HCT116 (cell line): ENCODE measurements at regions not wholly inside any gene's neighbourhood (a gene's known extent, or its start where the extent isn't known, plus 50 kb on each side); places are given as distances from the start of the nearest gene placed in this dataset.
"Not testable (repeated sequence)": the region's sequence is repeated elsewhere in the genome, so short reads cannot be mapped to it uniquely, and the experiment has no call there.

Experiments
- ATAC-seq: fragments of 200-7000 bp; cut with Tn5 transposase; 2 replicates; pipeline ENCODE4 v1.9.1; 2020; ENCODE audit warnings: mild to moderate bottlenecking, moderate library complexity
- BruUV-seq: library from RNA; stranded (reverse); fragments of 400-500 nt; replicated peaks from 2 replicates; lab custom pipeline; 2021; lab: Mats Ljungman, UMichigan
- CTCF ChIA-PET: fragments of 300-600 bp; sonication (Branson Sonifier 250); formaldehyde crosslinking; loops from one replicate; lab custom pipeline; 2021; ENCODE audit warnings: antibody characterized with exemption; lab: Charles Lee
- POLR2A ChIA-PET: fragments of 300-600, 350-600 bp; sonication (Branson Sonifier 250); formaldehyde crosslinking; loops from one replicate; lab custom pipeline; 2021; ENCODE audit warnings: antibody characterized with exemption; lab: Charles Lee
- RAD21 ChIA-PET, 2 experiments: fragments of 300-600 bp; sonication (Branson Sonifier 250); formaldehyde crosslinking; loops; one replicate each; lab custom pipeline; 2023; ENCODE audit warnings: low total read pairs in 2 of 2; ENCODE audit not compliant: uncharacterized antibody in 2 of 2, unreplicated experiment in 2 of 2, low non-redundant PET in 1 of 2; lab: Charles Lee
- DNase-seq: peaks from one replicate; pipeline ENCODE4 v3.0.0-alpha.2; 2010; ENCODE audit warnings: low read depth, low spot score
- H2AFZ ChIP-seq: fragments of 200-600 bp; shearing (Covaris generic), sonication (generic); 2 replicates; pipeline ENCODE4 v1.6.1; 2017; ENCODE audit warnings: low read depth, mixed run types, mixed read lengths, antibody characterized with exemption, low read length; ENCODE audit not compliant: poor library complexity, severe bottlenecking
- H3K27ac ChIP-seq: 2 replicates; pipeline ENCODE4 v1.5.1; 2012; ENCODE audit warnings: low read depth, low read length
- H3K27me3 ChIP-seq: fragments of 200-600 bp; sonication (generic); 2 replicates; pipeline ENCODE4 v1.6.1; 2016; ENCODE audit warnings: mixed run types, low read length, mixed read lengths; ENCODE audit not compliant: insufficient read depth
- H3K36me3 ChIP-seq, 2 experiments: fragments of 200-500 bp in 1 of 2; fragments of 200-600 bp in 1 of 2; sonication (Bioruptor generic) in 1 of 2; sonication (generic) in 1 of 2; 2 replicates each; pipeline versions ENCODE4 v1.5.1 to v1.6.1; 2014 to 2016; ENCODE audit warnings: low read length in 2 of 2, inconsistent platforms in 1 of 2, mixed read lengths in 1 of 2, mixed run types in 1 of 2; ENCODE audit not compliant: insufficient read depth in 2 of 2, control insufficient read depth in 1 of 2
- H3K4me1 ChIP-seq, 2 experiments: fragments of 200-600 bp in 1 of 2; sonication (generic) in 1 of 2; 2 replicates each; pipeline versions ENCODE4 v1.5.1 to v1.6.1; 2012 to 2017; ENCODE audit warnings: low read length in 2 of 2, inconsistent platforms in 1 of 2, mild to moderate bottlenecking in 1 of 2, mixed read lengths in 1 of 2, mixed run types in 1 of 2, moderate library complexity in 1 of 2; ENCODE audit not compliant: insufficient read depth in 2 of 2, control insufficient read depth in 1 of 2
- H3K4me2 ChIP-seq: fragments of 200-600 bp; sonication (generic); 2 replicates; pipeline ENCODE4 v1.6.1; 2017; ENCODE audit warnings: mixed run types, low read length, mixed read lengths
- H3K4me3 ChIP-seq, 2 experiments: fragments of 200-600 bp in 1 of 2; sonication (generic) in 1 of 2; replicated peaks in 1 of 2; 2 replicates each; pipeline ENCODE4 v1.5.1; 2011 to 2016; ENCODE audit warnings: low read length in 2 of 2, control low read depth in 1 of 2, low read depth in 1 of 2, mild to moderate bottlenecking in 1 of 2, mixed read lengths in 1 of 2, mixed run types in 1 of 2
- H3K79me2 ChIP-seq: fragments of 200-600 bp; sonication (generic); 2 replicates; pipeline ENCODE4 v1.6.1; 2017; ENCODE audit warnings: mild to moderate bottlenecking, mixed run types, low read length, moderate library complexity, mixed read lengths; ENCODE audit not compliant: insufficient read depth
- H3K9ac ChIP-seq: fragments of 200-600 bp; sonication (generic); 2 replicates; pipeline ENCODE4 v1.6.1; 2016; ENCODE audit warnings: low read length, mixed read lengths
- H3K9me2 ChIP-seq: fragments of 200-600 bp; sonication (generic), shearing (Covaris generic); 2 replicates; pipeline ENCODE4 v1.6.1; 2017; ENCODE audit warnings: mixed run types, mild to moderate bottlenecking, moderate library complexity; ENCODE audit not compliant: insufficient read depth
- H3K9me3 ChIP-seq, 2 experiments: fragments of 200-500 bp in 1 of 2; fragments of 200-600 bp in 1 of 2; sonication (Bioruptor generic) in 1 of 2; sonication (generic) in 1 of 2; 2 replicates each; pipeline ENCODE4 v1.6.1; 2014 to 2017; ENCODE audit warnings: low read length in 2 of 2, mixed read lengths in 2 of 2, inconsistent platforms in 1 of 2, low read depth in 1 of 2, mild to moderate bottlenecking in 1 of 2, mixed run types in 1 of 2, moderate library complexity in 1 of 2; ENCODE audit not compliant: control insufficient read depth in 1 of 2, insufficient read depth in 1 of 2
- H4K20me1 ChIP-seq: fragments of 200-600 bp; sonication (generic), shearing (Covaris generic); 2 replicates; pipeline ENCODE4 v1.6.1; 2017; ENCODE audit warnings: mixed run types, mild to moderate bottlenecking, moderate library complexity; ENCODE audit not compliant: insufficient read depth
- CBX3 ChIP-seq: IDR thresholded peaks from 2 replicates; pipeline ENCODE4 v1.6.1; 2012; ENCODE audit warnings: low read depth
- CEBPB ChIP-seq: IDR thresholded peaks from 2 replicates; pipeline ENCODE4 v1.6.1; 2012; ENCODE audit warnings: low read depth
- ELF1 ChIP-seq: IDR thresholded peaks from 2 replicates; pipeline ENCODE4 v1.6.1; 2012; ENCODE audit warnings: low read depth, borderline replicate concordance
- EZH2phosphoT487 ChIP-seq: fragments of 200-600 bp; IDR thresholded peaks from 2 replicates; pipeline ENCODE4 v1.6.1; 2018; ENCODE audit warnings: antibody characterized with exemption, borderline replicate concordance
- JUND ChIP-seq: IDR thresholded peaks from 2 replicates; pipeline ENCODE4 v1.6.1; 2012
- POLR2A ChIP-seq: IDR thresholded peaks from 2 replicates; pipeline ENCODE4 v1.7.0; 2011; ENCODE audit warnings: borderline replicate concordance; ENCODE audit not compliant: insufficient read depth, insufficient read length; ENCODE audit errors: extremely low read depth
- SIN3A ChIP-seq: IDR thresholded peaks from 2 replicates; pipeline ENCODE4 v1.6.1; 2012; ENCODE audit warnings: low read depth
- SP1 ChIP-seq: IDR thresholded peaks from 2 replicates; pipeline ENCODE4 v1.6.1; 2012; ENCODE audit warnings: low read depth
- TCF7L2 ChIP-seq: IDR thresholded peaks from 2 replicates; pipeline ENCODE4 v1.7.0; 2011; ENCODE audit warnings: borderline replicate concordance, inconsistent platforms; ENCODE audit not compliant: insufficient read depth, insufficient read length; ENCODE audit errors: extremely low read depth
- YY1 ChIP-seq: IDR thresholded peaks from 2 replicates; pipeline ENCODE4 v1.6.1; 2011; ENCODE audit warnings: low read length, low read depth, moderate library complexity, mild to moderate bottlenecking; ENCODE audit not compliant: insufficient replicate concordance; ENCODE audit errors: extremely low read depth
- ZNF274 ChIP-seq: fragments of 200-500 bp; sonication (Bioruptor generic); IDR thresholded peaks from 2 replicates; pipeline ENCODE4 v1.6.1; 2014; ENCODE audit warnings: mild to moderate bottlenecking, low read depth, low read length, inconsistent platforms
- intact Hi-C: fragments of 100-400 bp; cut with micrococcal nuclease; formaldehyde crosslinking; loops from 2 replicates; pipeline ENCODE4 v1.10.0; 2022
- TF ChIP-seq, protein P1 (sequence below): IDR thresholded peaks from 2 replicates; pipeline ENCODE4 v1.6.1; 2011; ENCODE audit warnings: mild to moderate bottlenecking, low read length, moderate library complexity; ENCODE audit not compliant: insufficient replicate concordance; ENCODE audit errors: extremely low read depth
- TF ChIP-seq, protein P2 (sequence below): IDR thresholded peaks from 2 replicates; pipeline ENCODE4 v1.6.1; 2012; ENCODE audit warnings: low read depth
- TF ChIP-seq, protein P3 (sequence below): IDR thresholded peaks from 2 replicates; pipeline ENCODE4 v1.6.1; 2012

DNA sequence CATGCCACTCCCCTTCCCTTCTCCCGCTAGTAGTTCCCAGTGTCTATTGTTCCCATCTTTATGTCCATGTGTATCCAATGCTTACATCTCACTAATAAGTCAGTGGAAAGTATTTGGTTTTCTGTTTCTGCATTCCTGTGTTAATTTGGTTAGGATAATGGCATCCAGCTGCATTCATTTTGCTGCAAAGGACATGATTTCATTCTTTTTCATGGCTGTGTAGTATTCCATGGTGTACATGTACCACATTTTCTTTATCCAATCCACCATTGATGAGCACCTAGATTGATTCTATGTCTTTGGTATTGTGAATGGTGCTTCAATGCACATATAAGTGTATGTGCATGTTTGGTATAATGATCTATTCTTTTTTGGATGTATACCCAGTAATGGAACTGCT, 502.5 kb upstream of the MAP2 start:
- RAD21 ChIA-PET, CTCF ChIA-PET, H3K9ac ChIP-seq, intact Hi-C loops, H2AFZ ChIP-seq, H3K36me3 ChIP-seq, BruUV-seq, H4K20me1 ChIP-seq, POLR2A ChIA-PET, H3K79me2 ChIP-seq, H3K4me2 ChIP-seq, H3K4me3 ChIP-seq, H3K27ac ChIP-seq, H3K27me3 ChIP-seq, H3K9me3 ChIP-seq, DNase-seq, ATAC-seq, H3K4me1 ChIP-seq, H3K9me2 ChIP-seq: not testable (repeated sequence)

DNA sequence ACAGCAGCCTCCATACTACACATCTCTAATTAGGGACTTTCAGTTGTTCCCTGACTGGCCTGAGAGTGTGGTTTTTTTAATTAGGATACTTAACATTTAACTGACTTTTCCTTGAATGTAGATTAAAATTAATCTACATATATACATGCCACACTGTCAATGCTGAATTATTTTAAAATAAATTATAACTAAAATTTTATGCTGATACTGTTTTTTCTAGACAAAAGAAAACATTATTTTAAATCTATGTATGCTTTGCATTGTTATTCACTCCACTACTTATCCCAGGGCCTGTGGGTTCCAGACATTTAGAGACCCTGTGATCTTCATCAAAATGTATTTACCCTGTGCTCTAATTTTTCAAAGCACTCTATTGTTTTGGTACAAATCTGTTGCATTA, 496.0 kb upstream of the MAP2 start:
- Histone ChIP-seq H3K4me3 (no peak overlapping the region), H2AFZ (no peak overlapping the region), H3K79me2 (no peaks in the 10 kb centered on the region), H3K4me2 (no peak overlapping the region), H4K20me1 (no peaks in the 10 kb centered on the region), H3K9ac (no peak overlapping the region), H3K9me3 (no peaks in the 10 kb centered on the region), H3K36me3 (no peaks in the 10 kb centered on the region), H3K4me1 (no peaks in the 10 kb centered on the region), H3K27ac (no peak overlapping the region), H3K27me3 (no peaks in the 10 kb centered on the region), H3K9me2 (no peaks in the 10 kb centered on the region)
- RAD21 ChIA-PET = no interaction called here
- CTCF ChIA-PET = no interaction called here
- intact Hi-C loops = no loop called here
- no peak for DNase-seq
- ATAC-seq = no peak
- BruUV-seq = no TSS peak
- POLR2A ChIA-PET = no interaction called here
- TF ChIP-seq ELF1 (no peak), CEBPB (no peak), SP1 (no peak), YY1 (no peak), EZH2phosphoT487 (no peak), TCF7L2 (no peak), SIN3A (no peak), CBX3 (no peak), JUND (no peak), POLR2A (no peak), ZNF274 (no peak)
- TF ChIP-seq, protein P1, sequence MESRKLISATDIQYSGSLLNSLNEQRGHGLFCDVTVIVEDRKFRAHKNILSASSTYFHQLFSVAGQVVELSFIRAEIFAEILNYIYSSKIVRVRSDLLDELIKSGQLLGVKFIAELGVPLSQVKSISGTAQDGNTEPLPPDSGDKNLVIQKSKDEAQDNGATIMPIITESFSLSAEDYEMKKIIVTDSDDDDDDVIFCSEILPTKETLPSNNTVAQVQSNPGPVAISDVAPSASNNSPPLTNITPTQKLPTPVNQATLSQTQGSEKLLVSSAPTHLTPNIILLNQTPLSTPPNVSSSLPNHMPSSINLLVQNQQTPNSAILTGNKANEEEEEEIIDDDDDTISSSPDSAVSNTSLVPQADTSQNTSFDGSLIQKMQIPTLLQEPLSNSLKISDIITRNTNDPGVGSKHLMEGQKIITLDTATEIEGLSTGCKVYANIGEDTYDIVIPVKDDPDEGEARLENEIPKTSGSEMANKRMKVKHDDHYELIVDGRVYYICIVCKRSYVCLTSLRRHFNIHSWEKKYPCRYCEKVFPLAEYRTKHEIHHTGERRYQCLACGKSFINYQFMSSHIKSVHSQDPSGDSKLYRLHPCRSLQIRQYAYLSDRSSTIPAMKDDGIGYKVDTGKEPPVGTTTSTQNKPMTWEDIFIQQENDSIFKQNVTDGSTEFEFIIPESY = no peak
- TF ChIP-seq, protein P2, sequence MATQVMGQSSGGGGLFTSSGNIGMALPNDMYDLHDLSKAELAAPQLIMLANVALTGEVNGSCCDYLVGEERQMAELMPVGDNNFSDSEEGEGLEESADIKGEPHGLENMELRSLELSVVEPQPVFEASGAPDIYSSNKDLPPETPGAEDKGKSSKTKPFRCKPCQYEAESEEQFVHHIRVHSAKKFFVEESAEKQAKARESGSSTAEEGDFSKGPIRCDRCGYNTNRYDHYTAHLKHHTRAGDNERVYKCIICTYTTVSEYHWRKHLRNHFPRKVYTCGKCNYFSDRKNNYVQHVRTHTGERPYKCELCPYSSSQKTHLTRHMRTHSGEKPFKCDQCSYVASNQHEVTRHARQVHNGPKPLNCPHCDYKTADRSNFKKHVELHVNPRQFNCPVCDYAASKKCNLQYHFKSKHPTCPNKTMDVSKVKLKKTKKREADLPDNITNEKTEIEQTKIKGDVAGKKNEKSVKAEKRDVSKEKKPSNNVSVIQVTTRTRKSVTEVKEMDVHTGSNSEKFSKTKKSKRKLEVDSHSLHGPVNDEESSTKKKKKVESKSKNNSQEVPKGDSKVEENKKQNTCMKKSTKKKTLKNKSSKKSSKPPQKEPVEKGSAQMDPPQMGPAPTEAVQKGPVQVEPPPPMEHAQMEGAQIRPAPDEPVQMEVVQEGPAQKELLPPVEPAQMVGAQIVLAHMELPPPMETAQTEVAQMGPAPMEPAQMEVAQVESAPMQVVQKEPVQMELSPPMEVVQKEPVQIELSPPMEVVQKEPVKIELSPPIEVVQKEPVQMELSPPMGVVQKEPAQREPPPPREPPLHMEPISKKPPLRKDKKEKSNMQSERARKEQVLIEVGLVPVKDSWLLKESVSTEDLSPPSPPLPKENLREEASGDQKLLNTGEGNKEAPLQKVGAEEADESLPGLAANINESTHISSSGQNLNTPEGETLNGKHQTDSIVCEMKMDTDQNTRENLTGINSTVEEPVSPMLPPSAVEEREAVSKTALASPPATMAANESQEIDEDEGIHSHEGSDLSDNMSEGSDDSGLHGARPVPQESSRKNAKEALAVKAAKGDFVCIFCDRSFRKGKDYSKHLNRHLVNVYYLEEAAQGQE = no peak
- TF ChIP-seq, protein P3, sequence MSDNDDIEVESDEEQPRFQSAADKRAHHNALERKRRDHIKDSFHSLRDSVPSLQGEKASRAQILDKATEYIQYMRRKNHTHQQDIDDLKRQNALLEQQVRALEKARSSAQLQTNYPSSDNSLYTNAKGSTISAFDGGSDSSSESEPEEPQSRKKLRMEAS = no peak
